Muscle of leg (tissue), 3 donors: ENCODE measurements at regions not wholly inside any gene's neighbourhood (a gene's known extent, or its start where the extent isn't known, plus 50 kb on each side); places are given as distances from the start of the nearest gene placed in this dataset.

Experiments used
- DNase-seq: peaks from one replicate; pipeline ENCODE4 v3.0.0; 2013
- H3K27ac ChIP-seq: one replicate; pipeline ENCODE4 v1.5.1; 2013; ENCODE audit warnings: mild to moderate bottlenecking, low read length, control low read depth
- H3K27me3 ChIP-seq: one replicate; pipeline ENCODE4 v1.6.1; 2013; ENCODE audit warnings: low read length; ENCODE audit not compliant: control insufficient read depth, insufficient read depth
- H3K36me3 ChIP-seq: one replicate; pipeline ENCODE4 v1.6.1; 2013; ENCODE audit warnings: low read length; ENCODE audit not compliant: control insufficient read depth, insufficient read depth
- H3K4me1 ChIP-seq: one replicate; pipeline ENCODE4 v1.6.1; 2013; ENCODE audit warnings: low read length; ENCODE audit not compliant: control insufficient read depth, insufficient read depth
- H3K4me3 ChIP-seq: one replicate; pipeline ENCODE4 v1.5.1; 2013; ENCODE audit warnings: low read length, control low read depth
- H3K9me3 ChIP-seq: replicated peaks from 2 replicates; pipeline ENCODE4 v1.6.1; 2013; ENCODE audit warnings: low read depth, low read length; ENCODE audit not compliant: control insufficient read depth
- WGBS: methylation state at CpG from one replicate; pipeline ENCODE4 v1.1.5; 2013; ENCODE audit warnings: missing lambda C conversion rate; ENCODE audit not compliant: insufficient coverage; 5-methylcytosine and 5-hydroxymethylcytosine counted together

- 40% methylated on average over 1 of the region's 1 CpG for WGBS
Observed at GRCh38 chr3:74089814-74090213, 465.1 kb upstream of the PDZRN3 start.

GRCh38 chr3:74080056-74080461, 455.3 kb upstream of the PDZRN3 start:
- Histone ChIP-seq H3K4me3 (no peak overlapping the region), H3K36me3 (no peaks in the 10 kb centered on the region), H3K4me1 (no peaks in the 10 kb centered on the region), H3K9me3 (no peaks in the 10 kb centered on the region), H3K27ac (peak overlapping the region; percentile 37), H3K27me3 (no peaks in the 10 kb centered on the region)
- no CpG with 5 or more reads among the region's 5 CpGs for WGBS
- DNase-seq = peak; percentile 80

More at GRCh38 chr3:74089814-74090213, 465.1 kb upstream of the PDZRN3 start:
- H3K36me3 ChIP-seq = no peaks in the 10 kb centered on the region
- H3K9me3 ChIP-seq = no peaks in the 10 kb centered on the region
- no peaks in the 10 kb centered on the region for H3K27me3 ChIP-seq
- DNase-seq = no peak
- H3K27ac ChIP-seq = no peak overlapping the region
- H3K4me1 ChIP-seq = no peaks in the 10 kb centered on the region
- no peak overlapping the region for H3K4me3 ChIP-seq

GRCh38 chr3:74075241-74075640, 450.5 kb upstream of the PDZRN3 start:
- WGBS = no CpG with 5 or more reads among the region's 2 CpGs

GRCh38 chr3:74074700-74075099, 450.0 kb upstream of the PDZRN3 start:
- H3K27me3 ChIP-seq = no peaks in the 10 kb centered on the region
- no peaks in the 10 kb centered on the region for H3K36me3 ChIP-seq
- H3K9me3 ChIP-seq = no peaks in the 10 kb centered on the region
- WGBS = no CpG with 5 or more reads among the region's 1 CpG
- no peaks in the 10 kb centered on the region for H3K4me1 ChIP-seq
- H3K27ac ChIP-seq = no peak overlapping the region
- no peak overlapping the region for H3K4me3 ChIP-seq
- no peak for DNase-seq

More at GRCh38 chr3:74075241-74075640, 450.5 kb upstream of the PDZRN3 start:
- no peak for DNase-seq
- no peak overlapping the region for H3K27ac ChIP-seq
- H3K4me3 ChIP-seq = no peak overlapping the region
- H3K4me1 ChIP-seq = no peaks in the 10 kb centered on the region
- no peaks in the 10 kb centered on the region for H3K9me3 ChIP-seq
- no peaks in the 10 kb centered on the region for H3K36me3 ChIP-seq
- no peaks in the 10 kb centered on the region for H3K27me3 ChIP-seq

- WGBS = 60% methylated on average over 1 of the region's 1 CpG
- Histone ChIP-seq H3K27me3 (no peaks in the 10 kb centered on the region), H3K4me1 (no peaks in the 10 kb centered on the region), H3K36me3 (no peaks in the 10 kb centered on the region), H3K4me3 (no peak overlapping the region), H3K9me3 (no peaks in the 10 kb centered on the region), H3K27ac (no peak overlapping the region)
- peak; percentile 62 for DNase-seq
Observed at GRCh38 chr3:74067296-74067695, 442.6 kb upstream of the PDZRN3 start.

GRCh38 chr3:74066456-74066855, 441.7 kb upstream of the PDZRN3 start:
- H3K4me1 ChIP-seq = no peaks in the 10 kb centered on the region
- no peaks in the 10 kb centered on the region for H3K36me3 ChIP-seq
- no peaks in the 10 kb centered on the region for H3K9me3 ChIP-seq
- WGBS = 61% methylated on average over 2 of the region's 3 CpGs
- no peak overlapping the region for H3K27ac ChIP-seq
- DNase-seq = no peak
- no peaks in the 10 kb centered on the region for H3K27me3 ChIP-seq
- no peak overlapping the region for H3K4me3 ChIP-seq

- Histone ChIP-seq H3K27ac (no peak overlapping the region), H3K36me3 (no peaks in the 10 kb centered on the region), H3K4me1 (no peaks in the 10 kb centered on the region), H3K4me3 (no peak overlapping the region), H3K27me3 (no peaks in the 10 kb centered on the region), H3K9me3 (no peaks in the 10 kb centered on the region)
- DNase-seq = peak; percentile 68
- WGBS = no CpG with 5 or more reads among the region's 3 CpGs
Observed at GRCh38 chr3:74059923-74060600, 435.3 kb upstream of the PDZRN3 start.

- H3K27me3 ChIP-seq = no peaks in the 10 kb centered on the region
- no peaks in the 10 kb centered on the region for H3K9me3 ChIP-seq
- no peak overlapping the region for H3K27ac ChIP-seq
- no peak overlapping the region for H3K4me3 ChIP-seq
- no peaks in the 10 kb centered on the region for H3K36me3 ChIP-seq
- no peaks in the 10 kb centered on the region for H3K4me1 ChIP-seq
- WGBS = no CpG with 5 or more reads among the region's 3 CpGs
- no peak for DNase-seq
Observed at GRCh38 chr3:74059301-74059922, 434.7 kb upstream of the PDZRN3 start.

- 50% methylated on average over 1 of the region's 1 CpG for WGBS
- Histone ChIP-seq H3K27me3 (no peaks in the 10 kb centered on the region), H3K27ac (no peak overlapping the region), H3K4me1 (no peaks in the 10 kb centered on the region), H3K9me3 (no peaks in the 10 kb centered on the region), H3K4me3 (no peak overlapping the region), H3K36me3 (no peaks in the 10 kb centered on the region)
- DNase-seq = no peak
Observed at GRCh38 chr3:74057169-74057568, 432.4 kb upstream of the PDZRN3 start.

GRCh38 chr3:74055061-74055460, 430.3 kb upstream of the PDZRN3 start:
- Histone ChIP-seq H3K27me3 (no peaks in the 10 kb centered on the region), H3K36me3 (no peaks in the 10 kb centered on the region), H3K4me1 (no peaks in the 10 kb centered on the region), H3K4me3 (no peak overlapping the region), H3K9me3 (no peaks in the 10 kb centered on the region), H3K27ac (no peak overlapping the region)
- WGBS = no CpG with 5 or more reads among the region's 3 CpGs
- no peak for DNase-seq
